GM12891 (cell line): ENCODE measurements at regions not wholly inside any gene's neighbourhood (a gene's known extent, or its start where the extent isn't known, plus 50 kb on each side); places are given as distances from the start of the nearest gene placed in this dataset.

Source experiments
- DNase-seq: peaks from one replicate; pipeline ENCODE4 v3.0.0; 2011; ENCODE audit warnings: low spot score; ENCODE audit not compliant: insufficient read length
- FAIRE-seq: peaks from 2 replicates; lab custom pipeline; 2011; peaks lifted over from hg19 to GRCh38; lab: Jason Lieb, UNC
- PAX5 ChIP-seq: IDR thresholded peaks from 2 replicates; pipeline ENCODE4 v1.6.1; 2011; ENCODE audit warnings: low read length, moderate library complexity, mild to moderate bottlenecking; ENCODE audit not compliant: insufficient read depth, severe bottlenecking
- POLR2A ChIP-seq: IDR thresholded peaks from 2 replicates; pipeline ENCODE4 v1.6.1; 2011; ENCODE audit warnings: low read depth, low read length, control low read depth
- POLR2AphosphoS5 ChIP-seq: IDR thresholded peaks from 2 replicates; pipeline ENCODE4 v1.6.1; 2011; ENCODE audit warnings: low read depth, low read length, control low read depth
- POU2F2 ChIP-seq: IDR thresholded peaks from 2 replicates; pipeline ENCODE4 v1.6.1; 2011; ENCODE audit warnings: low read depth, mild to moderate bottlenecking, control low read depth, low read length, moderate library complexity
- SPI1 ChIP-seq: IDR thresholded peaks from 2 replicates; pipeline ENCODE4 v1.6.1; 2011; ENCODE audit warnings: low read depth, low read length, control low read depth
- TAF1 ChIP-seq: IDR thresholded peaks from 2 replicates; pipeline ENCODE4 v1.6.1; 2011; ENCODE audit warnings: low read depth, low read length, control low read depth

DNA sequence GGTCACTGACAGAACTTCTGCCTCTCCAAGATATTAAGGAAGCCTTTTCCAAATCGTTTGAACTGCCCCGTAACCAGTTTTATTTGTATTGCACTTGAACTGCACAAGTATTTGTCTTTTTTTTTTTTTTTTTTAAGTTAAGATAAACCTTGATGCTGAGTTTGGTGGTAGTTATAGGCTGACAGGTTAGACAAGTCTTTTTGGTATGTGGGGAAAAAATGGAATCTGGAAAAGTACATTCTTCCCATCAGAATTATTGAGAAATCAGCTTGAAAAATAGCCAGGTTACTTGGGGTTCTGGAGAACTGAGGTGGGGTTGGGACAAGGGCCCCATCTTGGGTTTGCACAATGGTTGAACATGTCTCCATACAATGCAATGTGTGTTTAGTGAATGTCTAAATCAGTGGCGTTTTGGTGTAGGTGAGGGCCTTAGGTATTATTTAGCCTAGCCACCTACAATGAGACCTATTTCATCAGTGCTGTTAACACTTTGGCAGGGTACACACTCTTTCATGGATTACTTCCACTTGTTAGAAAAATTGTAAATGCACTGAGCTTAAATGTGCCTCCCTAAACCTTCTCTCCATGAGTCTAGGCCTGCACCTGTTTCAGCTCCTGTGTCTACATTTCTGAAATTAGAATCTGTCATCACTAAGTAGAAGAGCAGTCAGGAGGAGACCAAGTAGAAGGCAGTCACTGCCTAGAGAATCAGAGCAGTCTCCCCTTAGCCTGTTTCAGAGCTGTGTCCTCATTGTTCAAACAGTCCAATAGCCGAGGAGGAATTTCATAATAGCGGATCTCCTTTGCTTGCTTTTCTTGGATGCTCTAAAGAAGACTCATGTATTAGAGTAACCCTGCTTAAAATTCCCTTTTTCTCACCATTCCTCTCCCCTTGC is 140.0 kb upstream of the HMHB1 start:
- no peak for FAIRE-seq

DNA sequence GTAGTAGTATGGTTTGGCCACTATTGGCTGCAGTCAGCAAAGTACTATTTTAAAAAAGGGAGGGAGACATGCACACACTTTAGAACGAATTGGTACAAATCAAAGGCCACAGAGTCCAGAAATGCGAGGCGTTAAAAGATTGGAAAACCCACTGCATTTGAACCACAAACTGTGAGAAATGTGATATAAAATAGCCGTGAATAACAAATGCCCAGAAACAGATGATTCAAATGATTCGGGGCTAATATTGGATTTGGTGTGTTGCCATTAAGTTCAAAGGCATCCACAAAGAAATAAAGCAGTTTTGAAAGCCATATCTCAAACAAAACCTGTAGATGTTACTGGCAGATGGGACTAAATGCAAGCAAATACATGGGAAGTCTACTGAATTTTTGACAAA is 140.9 kb upstream of the HMHB1 start:
- FAIRE-seq, result no peak
- no peak for DNase-seq
- TF ChIP-seq SPI1 (no peak), POU2F2 (no peak), POLR2AphosphoS5 (no peak), PAX5 (no peak), POLR2A (no peak)

More for the DNA sequence above, 140.0 kb upstream of the HMHB1 start:
- no peak for TF ChIP-seq SPI1
- no peak for TF ChIP-seq TAF1
- TF ChIP-seq PAX5, result no peak
- no peak for DNase-seq

DNA sequence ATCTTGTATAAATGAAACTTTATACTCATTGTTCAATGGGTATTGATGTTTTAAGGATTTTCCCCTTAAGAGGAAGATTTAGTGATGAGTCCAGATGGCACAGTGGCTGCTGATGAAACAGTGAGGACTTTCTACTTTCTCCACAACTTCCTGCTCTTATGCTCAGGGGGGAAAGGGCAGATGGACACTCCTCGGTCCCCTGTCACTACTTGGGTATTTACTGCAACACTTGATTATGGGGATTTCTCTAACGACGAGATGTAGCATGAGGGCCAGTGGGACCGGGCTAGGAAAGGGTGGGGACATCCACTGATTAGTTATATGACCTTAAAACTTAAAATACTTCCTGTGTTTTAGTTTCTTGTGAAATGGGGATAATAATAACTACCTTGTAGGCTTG is 146.1 kb upstream of the HMHB1 start:
- no peak for FAIRE-seq
- TF ChIP-seq POLR2AphosphoS5, result no peak
- no peak for TF ChIP-seq PAX5
- no peak for TF ChIP-seq POLR2A
- no peak for TF ChIP-seq SPI1
- TF ChIP-seq TAF1, result no peak
- no peak for TF ChIP-seq POU2F2

DNA sequence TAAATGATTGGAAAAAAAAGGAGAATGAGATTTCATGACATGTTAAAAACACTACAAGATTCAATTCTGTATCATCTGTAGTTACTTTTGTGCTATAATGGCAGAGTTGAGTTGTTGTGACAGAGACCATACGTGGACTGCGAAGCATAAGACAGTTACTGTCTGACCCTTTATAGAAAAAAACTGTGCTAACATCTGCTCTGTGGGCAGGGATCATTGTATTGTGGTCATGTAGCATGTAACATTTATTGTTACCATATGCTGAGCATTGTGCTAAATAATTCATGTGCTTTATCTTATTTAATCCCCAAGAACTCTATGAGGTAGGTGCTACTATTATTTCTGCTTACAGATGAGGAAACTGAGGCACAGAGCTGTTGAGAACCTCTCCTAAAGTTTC is 147.3 kb upstream of the HMHB1 start:
- no peak for DNase-seq
- FAIRE-seq, result no peak
- TF ChIP-seq PAX5 (no peak), POLR2A (no peak), POU2F2 (no peak), POLR2AphosphoS5 (no peak), SPI1 (no peak), TAF1 (no peak)

More for the DNA sequence above, 146.1 kb upstream of the HMHB1 start:
- no peak for DNase-seq

DNA sequence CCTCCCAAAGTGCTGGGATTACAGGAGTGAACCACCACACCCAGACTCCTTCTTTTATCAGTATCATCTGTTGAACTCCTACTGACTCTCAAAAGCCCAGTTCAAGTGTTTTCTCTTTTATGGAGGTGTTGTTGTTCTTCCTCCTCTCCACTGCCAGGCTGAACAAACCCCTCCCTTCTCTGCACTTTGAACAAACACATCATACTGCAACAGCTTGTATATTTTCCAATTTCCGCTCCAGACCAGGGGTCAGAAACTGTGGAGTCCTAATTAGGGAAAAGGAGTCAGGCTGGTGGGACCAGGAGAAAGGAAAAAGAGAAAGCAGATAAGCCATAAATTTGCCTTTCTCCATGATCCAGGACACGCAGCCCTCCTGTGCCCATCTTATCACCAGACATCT is 148.1 kb upstream of the HMHB1 start:
- DNase-seq, result no peak
- no peak for FAIRE-seq
- TF ChIP-seq TAF1 (no peak), SPI1 (no peak)

DNA sequence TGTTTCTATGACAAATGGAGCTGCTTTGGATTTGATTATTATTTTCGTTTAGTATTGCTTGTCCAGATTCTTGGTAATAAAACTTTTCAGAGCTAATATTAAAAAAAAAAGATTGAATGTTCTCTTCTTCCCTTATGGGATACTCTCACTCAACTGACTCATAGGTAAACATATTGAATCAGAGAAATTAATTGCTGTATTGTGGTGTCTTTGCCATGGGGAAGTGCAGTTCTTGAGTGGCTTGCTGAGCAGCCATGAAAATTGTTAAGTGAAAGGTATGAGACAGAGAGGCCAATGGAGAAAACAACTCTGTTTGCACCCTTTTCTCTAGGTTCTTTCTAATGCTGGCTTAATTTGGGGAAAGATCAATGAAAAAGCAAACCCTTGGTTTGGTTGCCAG is 149.9 kb upstream of the HMHB1 start:
- FAIRE-seq, result no peak
- no peak for DNase-seq
- TF ChIP-seq PAX5, result no peak
- TF ChIP-seq POLR2AphosphoS5, result no peak
- TF ChIP-seq POLR2A, result no peak
- TF ChIP-seq TAF1, result no peak
- TF ChIP-seq SPI1, result no peak
- no peak for TF ChIP-seq POU2F2

DNA sequence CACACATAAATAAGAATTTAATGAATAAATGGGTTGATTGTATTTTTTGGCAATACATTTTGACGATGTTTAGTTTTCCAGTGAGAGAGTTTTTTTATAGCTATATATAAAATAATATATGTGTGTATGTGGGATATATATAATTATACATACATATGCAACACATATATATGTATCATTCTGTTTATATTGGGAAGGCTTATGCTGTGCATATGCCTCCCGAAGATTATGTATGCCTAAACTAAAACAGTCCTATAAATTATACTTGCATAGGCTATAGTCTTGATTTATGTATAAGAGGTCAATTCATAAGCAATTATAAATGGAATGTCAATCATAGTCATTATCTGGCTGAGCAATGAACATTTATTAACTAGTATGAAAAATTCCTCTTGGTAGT is 151.3 kb upstream of the HMHB1 start:
- DNase-seq, result no peak

DNA sequence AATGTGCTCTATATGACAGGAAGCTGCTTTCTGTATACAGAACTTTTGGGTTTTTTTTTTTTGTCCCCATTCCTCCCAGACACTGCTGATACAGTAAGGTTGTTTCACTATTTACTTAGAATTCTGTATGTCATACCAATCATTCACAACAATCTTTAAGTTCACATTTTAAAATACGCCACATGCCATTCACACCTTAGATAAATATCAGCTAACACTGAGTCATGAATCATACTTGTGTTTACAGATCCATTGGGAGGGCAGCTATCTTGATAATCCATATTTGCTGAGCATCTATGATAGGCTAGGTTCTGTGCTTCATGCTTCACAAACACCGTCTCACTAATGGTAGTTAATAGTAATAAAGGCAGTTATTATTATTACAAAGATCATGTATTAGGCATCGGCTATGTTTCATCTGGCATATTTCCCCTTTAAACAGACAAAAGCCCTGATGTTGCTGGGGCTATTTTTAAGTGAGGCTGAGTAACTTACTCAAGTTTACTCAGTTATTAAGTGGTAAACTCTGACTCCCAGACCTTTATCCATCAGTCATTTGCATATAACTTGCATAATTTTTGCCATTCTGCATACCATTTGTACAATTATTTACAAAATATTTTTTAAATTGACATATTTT is 152.2 kb upstream of the HMHB1 start:
- DNase-seq (no peak), FAIRE-seq (peak; percentile 54)
- no peak for TF ChIP-seq TAF1
- no peak for TF ChIP-seq POLR2A
- no peak for TF ChIP-seq POLR2AphosphoS5
- TF ChIP-seq PAX5, result no peak
- no peak for TF ChIP-seq POU2F2
- no peak for TF ChIP-seq SPI1

More for the DNA sequence above, 151.3 kb upstream of the HMHB1 start:
- TF ChIP-seq POLR2AphosphoS5 (no peak), POLR2A (no peak), SPI1 (no peak), POU2F2 (no peak), PAX5 (no peak), TAF1 (no peak)
- no peak for FAIRE-seq

DNA sequence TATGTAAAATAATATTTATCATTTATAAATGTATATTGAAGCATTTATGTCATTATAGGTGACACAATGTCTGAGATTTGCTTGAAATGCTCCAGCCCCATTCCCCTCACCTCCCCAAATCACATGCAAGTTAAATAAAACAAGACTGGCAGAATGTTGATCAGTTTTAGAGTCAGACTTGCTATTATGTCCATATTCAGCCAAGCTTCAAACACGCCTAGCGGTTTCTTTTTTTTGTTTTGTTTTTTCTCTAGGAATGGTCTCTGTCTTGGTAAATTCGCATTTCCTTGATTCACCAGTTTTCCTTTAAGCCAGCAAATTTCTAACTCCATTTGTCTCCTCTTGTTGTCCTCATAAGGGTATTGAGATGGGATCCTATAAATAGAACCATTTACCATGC is 153.0 kb upstream of the HMHB1 start:
- DNase-seq (no peak), FAIRE-seq (no peak)
- TF ChIP-seq POU2F2 (no peak), SPI1 (no peak), POLR2A (no peak), POLR2AphosphoS5 (no peak), PAX5 (no peak), TAF1 (no peak)
